ENCODE measurements at regions not wholly inside any gene's neighbourhood (a gene's known extent, or its start where the extent isn't known, plus 50 kb on each side); places are given as distances from the start of the nearest gene placed in this dataset.

DNA sequence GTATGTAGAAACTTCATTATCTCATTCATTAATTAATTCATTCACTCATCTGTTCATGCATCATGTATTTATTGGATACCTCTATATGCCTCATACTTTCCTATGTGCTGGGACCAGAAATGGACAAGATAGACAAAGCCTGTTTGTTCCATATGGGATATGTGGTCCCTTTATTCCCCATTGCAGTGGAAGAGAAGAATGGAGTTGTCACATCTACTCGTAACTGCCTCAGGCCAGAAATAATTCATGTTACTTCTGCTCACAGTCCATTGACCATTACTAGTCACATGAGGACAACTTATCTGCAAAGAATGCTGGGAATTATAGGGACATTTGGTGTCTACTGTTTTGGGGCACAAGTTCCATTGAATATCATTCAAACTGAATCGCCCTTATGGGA, 327.8 kb downstream of the MATN1 start:
- ATAC-seq (replicated peaks) (no peak), DNase-seq (no peak)
- Mint-ChIP-seq H3K36me3 (ENCODE audit: insufficient read depth) (no peaks in the 10 kb centered on the region), H3K4me3 (no peak overlapping the region), H3K27me3 (peaks cover 21 to 38% of the 10 kb centered on the region in 2 donors), H3K9me3 (no peaks in the 10 kb centered on the region), H3K4me1 (ENCODE audit: low read depth in 2 of 2) (no peaks in the 10 kb centered on the region), H3K27ac (no peak overlapping the region)

DNA sequence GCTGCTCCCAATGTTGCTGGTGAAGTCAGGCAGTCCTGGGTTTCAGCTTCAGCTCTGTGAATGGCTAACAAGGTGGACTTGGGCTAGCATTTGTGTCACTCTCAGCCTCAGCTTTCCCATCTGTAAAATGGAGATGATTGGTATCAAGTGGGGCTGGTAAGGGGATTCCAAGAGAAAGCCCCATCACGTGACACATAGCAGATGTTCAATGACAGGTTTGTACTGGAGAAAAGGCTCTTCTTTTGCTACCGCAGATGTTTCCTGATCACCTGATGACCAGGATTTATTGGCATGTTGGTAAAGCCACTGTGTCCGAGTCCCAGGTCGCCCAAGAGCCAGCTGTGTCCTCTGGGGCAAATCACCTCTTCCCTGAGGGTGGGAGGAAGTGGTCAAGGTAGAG, 335.0 kb downstream of the MATN1 start:
- DNase-seq: no peak
- Mint-ChIP-seq H3K9me3 (no peaks in the 10 kb centered on the region), H3K27me3 (peaks cover 51 to 86% of the 10 kb centered on the region in 2 donors), H3K27ac (no peak overlapping the region), H3K36me3 (ENCODE audit: insufficient read depth) (no peaks in the 10 kb centered on the region), H3K4me1 (ENCODE audit: low read depth in 2 of 2) (no peaks in the 10 kb centered on the region), H3K4me3 (no peak overlapping the region)
- ATAC-seq (replicated peaks): no peak

DNA sequence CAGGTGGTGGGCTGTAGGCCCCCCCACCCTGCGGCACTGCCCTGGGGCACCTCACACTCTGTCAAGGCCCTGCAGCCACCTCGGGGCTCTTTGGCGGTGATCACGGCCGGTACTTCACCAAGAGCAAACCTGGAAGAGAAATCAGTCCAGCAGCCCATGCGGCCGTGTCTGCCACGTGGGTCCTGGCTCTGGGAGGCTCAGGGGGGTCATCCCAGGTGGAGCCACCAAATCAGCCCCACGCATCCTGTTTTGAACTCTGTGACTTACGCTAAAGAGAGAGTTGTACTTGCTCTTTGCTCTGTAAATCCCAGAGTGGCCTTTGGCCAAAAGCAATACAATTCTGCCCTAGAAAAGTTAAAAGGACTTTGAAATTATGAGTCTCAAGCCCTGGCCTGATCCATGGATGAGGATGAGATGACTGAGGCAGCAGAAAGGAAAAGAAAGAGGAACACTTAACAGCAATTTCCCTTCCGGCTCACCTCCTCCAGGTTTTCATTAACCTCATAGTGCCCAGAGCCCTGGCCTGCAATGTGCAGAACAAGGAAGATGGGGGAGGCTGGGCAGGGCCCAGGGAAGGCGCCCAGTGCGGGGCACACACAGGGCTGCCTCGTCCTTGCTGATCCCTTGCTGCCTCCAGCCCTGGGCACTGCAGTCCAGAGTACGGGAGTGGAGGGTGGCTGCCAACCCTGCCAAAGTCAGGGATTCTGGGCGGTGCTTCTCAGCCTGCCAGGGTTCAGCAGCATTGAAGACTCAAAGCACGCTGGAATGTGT, 337.0 kb downstream of the MATN1 start:
- H3K4me1 Mint-ChIP-seq (ENCODE audit: low read depth in 2 of 2): no peaks in the 10 kb centered on the region
- H3K27me3 Mint-ChIP-seq: peaks cover 52 to 96% of the 10 kb centered on the region in 2 donors
- H3K9me3 Mint-ChIP-seq: no peaks in the 10 kb centered on the region
- H3K4me3 Mint-ChIP-seq: no peak overlapping the region
- ATAC-seq (replicated peaks) (no peak), DNase-seq (no peak)
- H3K36me3 Mint-ChIP-seq (ENCODE audit: insufficient read depth): no peaks in the 10 kb centered on the region
- no peak overlapping the region for H3K27ac Mint-ChIP-seq

GRCh38 chr1:30385246-30385995, 338.0 kb downstream of the MATN1 start:
- no peak for DNase-seq
- H3K9me3 Mint-ChIP-seq: no peaks in the 10 kb centered on the region
- H3K4me1 Mint-ChIP-seq (ENCODE audit: low read depth in 2 of 2): peaks cover 0 to 1% of the 10 kb centered on the region in 2 donors
- no peaks in the 10 kb centered on the region for H3K36me3 Mint-ChIP-seq (ENCODE audit: insufficient read depth)
- H3K27ac Mint-ChIP-seq: no peak overlapping the region
- H3K27me3 Mint-ChIP-seq: peaks cover 49 to 94% of the 10 kb centered on the region in 2 donors
- H3K4me3 Mint-ChIP-seq: no peak overlapping the region
- no peak for ATAC-seq (replicated peaks)

GRCh38 chr1:30384286-30385245, 338.8 kb downstream of the MATN1 start:
- Mint-ChIP-seq H3K4me3 (no peak overlapping the region), H3K27ac (no peak overlapping the region), H3K9me3 (no peaks in the 10 kb centered on the region), H3K27me3 (peaks cover 46 to 94% of the 10 kb centered on the region in 2 donors), H3K4me1 (ENCODE audit: low read depth in 2 of 2) (peaks cover 0 to 6% of the 10 kb centered on the region in 2 donors), H3K36me3 (ENCODE audit: insufficient read depth) (no peaks in the 10 kb centered on the region)
- ATAC-seq (replicated peaks) (no peak), DNase-seq (no peak)

- Mint-ChIP-seq H3K4me1 (ENCODE audit: low read depth in 2 of 2) (peaks cover 0 to 9% of the 10 kb centered on the region in 2 donors), H3K27me3 (peaks cover 48 to 94% of the 10 kb centered on the region in 2 donors), H3K36me3 (ENCODE audit: insufficient read depth) (no peaks in the 10 kb centered on the region), H3K9me3 (no peaks in the 10 kb centered on the region), H3K27ac (no peak overlapping the region), H3K4me3 (no peak overlapping the region)
- ATAC-seq (replicated peaks): no peak
- no peak for DNase-seq
Measured at GRCh38 chr1:30383221-30383711, 340.1 kb downstream of the MATN1 start.

DNA sequence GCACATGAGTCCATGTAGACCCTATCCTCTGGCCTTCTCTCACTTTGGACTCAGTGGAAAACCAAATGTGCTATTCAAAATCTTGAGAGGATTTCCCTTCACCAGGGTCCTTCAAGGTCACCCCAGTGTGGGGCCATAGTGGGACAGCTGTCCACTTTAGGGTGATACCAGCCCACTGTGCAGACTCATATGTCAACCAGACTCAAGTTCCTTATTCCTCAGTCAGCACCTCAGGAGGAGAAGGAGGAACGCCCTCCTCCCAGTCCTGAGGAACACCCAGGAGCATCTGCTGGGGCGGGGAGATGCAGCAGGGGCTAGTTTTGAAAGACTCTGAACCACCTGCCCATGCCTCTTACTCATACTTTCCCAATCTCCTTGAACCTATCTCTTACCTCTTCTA, 340.9 kb downstream of the MATN1 start:
- no peak for ATAC-seq (replicated peaks)
- Mint-ChIP-seq H3K9me3 (no peaks in the 10 kb centered on the region), H3K27me3 (peaks cover 40 to 94% of the 10 kb centered on the region in 2 donors)

GRCh38 chr1:30381671-30382365, 341.6 kb downstream of the MATN1 start:
- Mint-ChIP-seq H3K4me3 (no peak overlapping the region), H3K36me3 (ENCODE audit: insufficient read depth) (no peaks in the 10 kb centered on the region), H3K9me3 (no peaks in the 10 kb centered on the region), H3K27ac (no peak overlapping the region), H3K27me3 (peaks cover 39 to 94% of the 10 kb centered on the region in 2 donors), H3K4me1 (ENCODE audit: low read depth in 2 of 2) (peaks cover 0 to 9% of the 10 kb centered on the region in 2 donors)
- ATAC-seq (replicated peaks): no peak
- no peak for DNase-seq

More for the DNA sequence above, 340.9 kb downstream of the MATN1 start:
- peaks cover 0 to 9% of the 10 kb centered on the region in 2 donors for H3K4me1 Mint-ChIP-seq (ENCODE audit: low read depth in 2 of 2)
- no peaks in the 10 kb centered on the region for H3K36me3 Mint-ChIP-seq (ENCODE audit: insufficient read depth)
- no peak overlapping the region for H3K27ac Mint-ChIP-seq
- no peak overlapping the region for H3K4me3 Mint-ChIP-seq
- no peak for DNase-seq

DNA sequence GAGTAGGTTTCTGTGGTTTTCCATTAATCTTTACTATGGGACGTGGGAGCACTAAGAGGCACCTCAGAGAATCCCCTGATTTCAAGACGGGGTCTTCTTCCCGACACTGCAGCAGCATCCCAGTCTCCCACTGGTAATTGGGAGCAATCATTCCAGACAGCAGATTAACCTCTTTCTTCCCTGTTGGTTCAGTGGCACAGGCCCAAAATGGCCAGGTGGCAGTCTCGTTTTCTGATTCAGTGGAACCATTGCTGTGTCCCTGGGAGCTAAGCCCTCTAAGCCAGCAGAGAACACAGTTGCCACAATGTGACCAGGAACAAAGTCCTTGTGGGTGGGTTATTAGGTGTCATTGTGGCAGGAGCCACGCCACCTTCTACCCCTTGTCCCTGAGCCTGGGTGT, 342.1 kb downstream of the MATN1 start:
- no peak overlapping the region for H3K27ac Mint-ChIP-seq
- H3K4me3 Mint-ChIP-seq: no peak overlapping the region
- H3K9me3 Mint-ChIP-seq: no peaks in the 10 kb centered on the region
- no peaks in the 10 kb centered on the region for H3K36me3 Mint-ChIP-seq (ENCODE audit: insufficient read depth)
- DNase-seq (no peak), ATAC-seq (replicated peaks) (no peak)
- H3K4me1 Mint-ChIP-seq (ENCODE audit: low read depth in 2 of 2): peaks cover 0 to 9% of the 10 kb centered on the region in 2 donors
- peaks cover 42 to 94% of the 10 kb centered on the region in 2 donors for H3K27me3 Mint-ChIP-seq

DNA sequence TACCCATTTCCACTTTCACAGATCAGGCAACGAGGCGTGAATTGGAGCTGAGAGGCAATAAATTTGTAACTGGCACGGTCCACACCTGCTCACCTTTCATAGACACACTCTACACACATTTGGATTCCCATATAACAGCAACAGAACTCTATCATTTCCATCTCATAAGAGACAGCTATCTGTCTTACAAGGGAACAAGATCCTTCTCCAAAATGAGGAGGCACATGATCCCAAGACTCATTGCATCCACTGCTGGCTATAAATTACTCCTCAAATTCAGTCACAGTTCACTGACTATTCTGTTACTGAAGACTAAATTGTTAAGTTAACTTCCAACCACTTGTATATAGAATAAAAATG, 342.8 kb downstream of the MATN1 start:
- ATAC-seq (replicated peaks) (no peak), DNase-seq (no peak)
- no peaks in the 10 kb centered on the region for H3K9me3 Mint-ChIP-seq
- H3K36me3 Mint-ChIP-seq (ENCODE audit: insufficient read depth): no peaks in the 10 kb centered on the region
- H3K4me1 Mint-ChIP-seq (ENCODE audit: low read depth in 2 of 2): peaks cover 0 to 9% of the 10 kb centered on the region in 2 donors
- H3K4me3 Mint-ChIP-seq: no peak overlapping the region
- peaks cover 43 to 94% of the 10 kb centered on the region in 2 donors for H3K27me3 Mint-ChIP-seq
- H3K27ac Mint-ChIP-seq: no peak overlapping the region

GRCh38 chr1:30379684-30380624, 343.4 kb downstream of the MATN1 start:
- ATAC-seq (replicated peaks): peak; percentile 64
- Mint-ChIP-seq H3K4me1 (ENCODE audit: low read depth in 2 of 2) (peaks cover 0 to 9% of the 10 kb centered on the region in 2 donors), H3K9me3 (no peaks in the 10 kb centered on the region), H3K27me3 (peaks cover 38 to 92% of the 10 kb centered on the region in 2 donors), H3K36me3 (ENCODE audit: insufficient read depth) (no peaks in the 10 kb centered on the region), H3K27ac (no peak overlapping the region), H3K4me3 (no peak overlapping the region)
- DNase-seq: peak; percentile 48 to 55 (median 54)
